Trophoblast cell (in vitro differentiated cells and primary cell): ENCODE measurements at regions not wholly inside any gene's neighbourhood (a gene's known extent, or its start where the extent isn't known, plus 50 kb on each side); places are given as distances from the start of the nearest gene placed in this dataset.

Source experiments
- DNase-seq, 2 donors: peaks; one replicate each; pipeline ENCODE4 v3.0.0-alpha.2; 2016
- H2AFZ ChIP-seq: 2 replicates; pipeline ENCODE4 v1.6.1; 2013; ENCODE audit warnings: low read length, moderate library complexity, mild to moderate bottlenecking; ENCODE audit not compliant: insufficient read depth, poor library complexity
- H2AK5ac ChIP-seq: 2 replicates; pipeline ENCODE4 v1.6.1; 2013; ENCODE audit warnings: mild to moderate bottlenecking, low read length
- H2BK120ac ChIP-seq: 2 replicates; pipeline ENCODE4 v1.6.1; 2013; ENCODE audit warnings: low read length, mild to moderate bottlenecking, moderate library complexity; ENCODE audit not compliant: insufficient read depth, poor library complexity
- H2BK12ac ChIP-seq: 2 replicates; pipeline ENCODE4 v1.6.1; 2013; ENCODE audit warnings: mild to moderate bottlenecking, low read length, moderate library complexity
- H2BK5ac ChIP-seq: 2 replicates; pipeline ENCODE4 v1.6.1; 2013; ENCODE audit warnings: low read length, low read depth, moderate library complexity, mild to moderate bottlenecking; ENCODE audit not compliant: poor library complexity
- H3K14ac ChIP-seq: 2 replicates; pipeline ENCODE4 v1.6.1; 2013; ENCODE audit warnings: mild to moderate bottlenecking, low read length
- H3K18ac ChIP-seq: 2 replicates; pipeline ENCODE4 v1.6.1; 2013; ENCODE audit warnings: mild to moderate bottlenecking, low read length
- H3K23ac ChIP-seq: 2 replicates; pipeline ENCODE4 v1.6.1; 2013; ENCODE audit warnings: low read length
- H3K27ac ChIP-seq: 2 replicates; pipeline ENCODE4 v1.5.1; 2013; ENCODE audit warnings: low read depth, mild to moderate bottlenecking, inconsistent platforms, low read length, moderate library complexity
- H3K27me3 ChIP-seq: 2 replicates; pipeline ENCODE4 v1.6.1; 2013; ENCODE audit warnings: inconsistent platforms, mild to moderate bottlenecking, low read length, moderate library complexity; ENCODE audit not compliant: insufficient read depth
- H3K36me3 ChIP-seq, 2 experiments: 1 replicate in 1 of 2; 2 replicates in 1 of 2; pipeline ENCODE4 v1.6.1; 2013; ENCODE audit warnings: low read length in 2 of 2, mild to moderate bottlenecking in 2 of 2, moderate library complexity in 1 of 2; ENCODE audit not compliant: insufficient read depth in 2 of 2, control insufficient read depth in 1 of 2
- H3K4ac ChIP-seq: 2 replicates; pipeline ENCODE4 v1.6.1; 2013; ENCODE audit warnings: low read depth, mild to moderate bottlenecking, low read length, moderate library complexity
- H3K4me1 ChIP-seq, 2 experiments: 1 replicate in 1 of 2; 2 replicates in 1 of 2; pipeline ENCODE4 v1.6.1; 2013; ENCODE audit warnings: low read length in 2 of 2, mild to moderate bottlenecking in 2 of 2, moderate library complexity in 1 of 2; ENCODE audit not compliant: insufficient read depth in 2 of 2, control insufficient read depth in 1 of 2
- H3K4me2 ChIP-seq: 2 replicates; pipeline ENCODE4 v1.6.1; 2013; ENCODE audit warnings: inconsistent platforms, mild to moderate bottlenecking, low read length, moderate library complexity
- H3K4me3 ChIP-seq: 2 replicates; pipeline ENCODE4 v1.5.1; 2013; ENCODE audit warnings: mild to moderate bottlenecking, low read depth, low read length, inconsistent platforms
- H3K79me1 ChIP-seq: one replicate; pipeline ENCODE4 v1.6.1; 2013; ENCODE audit warnings: low read length
- H3K79me2 ChIP-seq: 2 replicates; pipeline ENCODE4 v1.6.1; 2013; ENCODE audit warnings: low read length, mild to moderate bottlenecking; ENCODE audit not compliant: control insufficient read depth, insufficient read depth, poor library complexity
- H3K9ac ChIP-seq: 2 replicates; pipeline ENCODE4 v1.6.1; 2013; ENCODE audit warnings: mild to moderate bottlenecking, low read length
- H3K9me3 ChIP-seq: 2 replicates; pipeline ENCODE4 v1.6.1; 2013; ENCODE audit warnings: low read depth, mild to moderate bottlenecking, control low read depth, inconsistent platforms, low read length; ENCODE audit not compliant: insufficient read depth
- H4K12ac ChIP-seq: 2 replicates; pipeline ENCODE4 v1.6.1; 2013; ENCODE audit warnings: low read depth, mild to moderate bottlenecking, low read length, moderate library complexity
- H4K8ac ChIP-seq: 2 replicates; pipeline ENCODE4 v1.6.1; 2013; ENCODE audit warnings: low read depth, mild to moderate bottlenecking, low read length, moderate library complexity
- H4K91ac ChIP-seq: one replicate; pipeline ENCODE4 v1.6.1; 2013; ENCODE audit warnings: low read depth, mild to moderate bottlenecking, low read length, moderate library complexity
- WGBS: extraction: QIAGEN DNeasy Blood & Tissue Kit; methylation state at CpG from one replicate; pipeline ENCODE4 v1.1.7; 2013; ENCODE audit warnings: missing lambda C conversion rate; ENCODE audit not compliant: insufficient read length, insufficient coverage; ENCODE audit errors: extremely low coverage; 5-methylcytosine and 5-hydroxymethylcytosine counted together

GRCh38 chr7:49273897-49274296 is 349.6 kb downstream of the CDC14C start:
- Histone ChIP-seq H3K4me1 (no peaks in the 10 kb centered on the region), H3K14ac (no peak overlapping the region), H4K8ac (no peak overlapping the region), H4K91ac (no peak overlapping the region), H2AK5ac (no peak overlapping the region), H2BK12ac (no peak overlapping the region), H3K27ac (no peak overlapping the region), H4K12ac (no peak overlapping the region), H3K9ac (no peak overlapping the region), H3K18ac (no peak overlapping the region), H3K27me3 (no peaks in the 10 kb centered on the region), H2AFZ (no peak overlapping the region), H2BK120ac (no peak overlapping the region), H2BK5ac (no peak overlapping the region), H3K36me3 (no peaks in the 10 kb centered on the region), H3K4me2 (no peak overlapping the region), H3K4me3 (no peak overlapping the region), H3K79me1 (no peaks in the 10 kb centered on the region), H3K4ac (no peak overlapping the region), H3K79me2 (no peaks in the 10 kb centered on the region), H3K9me3 (no peaks in the 10 kb centered on the region), H3K23ac (no peak overlapping the region)
- WGBS, result no CpG with 5 or more reads among the region's 1 CpG
- DNase-seq, result no peak

- no peak overlapping the region for H3K4me2 ChIP-seq
- no peaks in the 10 kb centered on the region for H3K36me3 ChIP-seq
- H3K79me2 ChIP-seq, result no peaks in the 10 kb centered on the region
- H3K27ac ChIP-seq, result no peak overlapping the region
- H2BK5ac ChIP-seq, result no peak overlapping the region
- WGBS, result no CpG with 5 or more reads among the region's 2 CpGs
- no peak overlapping the region for H3K9ac ChIP-seq
- H2BK120ac ChIP-seq, result no peak overlapping the region
- no peak overlapping the region for H2BK12ac ChIP-seq
- H3K79me1 ChIP-seq, result no peaks in the 10 kb centered on the region
- no peaks in the 10 kb centered on the region for H3K9me3 ChIP-seq
- H3K27me3 ChIP-seq, result no peaks in the 10 kb centered on the region
- H4K91ac ChIP-seq, result no peak overlapping the region
- no peak overlapping the region for H4K8ac ChIP-seq
- peaks cover 0 to 3% of the 10 kb centered on the region in 2 experiments for H3K4me1 ChIP-seq
- H3K14ac ChIP-seq, result no peak overlapping the region
- no peak overlapping the region for H4K12ac ChIP-seq
- H3K4ac ChIP-seq, result no peak overlapping the region
- no peak overlapping the region for H3K23ac ChIP-seq
- H2AFZ ChIP-seq, result no peak overlapping the region
- DNase-seq, result no peak
- H3K18ac ChIP-seq, result no peak overlapping the region
- no peak overlapping the region for H2AK5ac ChIP-seq
- no peak overlapping the region for H3K4me3 ChIP-seq
These were observed 355.5 kb downstream of the CDC14C start for GRCh38 chr7:49279891-49280290.

- H3K36me3 ChIP-seq, result no peaks in the 10 kb centered on the region
- H3K79me1 ChIP-seq, result no peaks in the 10 kb centered on the region
- no peak overlapping the region for H3K9ac ChIP-seq
- H4K91ac ChIP-seq, result no peak overlapping the region
- H3K4me3 ChIP-seq, result no peak overlapping the region
- H4K12ac ChIP-seq, result no peak overlapping the region
- no peak overlapping the region for H3K23ac ChIP-seq
- H3K14ac ChIP-seq, result no peak overlapping the region
- no peak for DNase-seq
- no peak overlapping the region for H2BK120ac ChIP-seq
- H3K27ac ChIP-seq, result no peak overlapping the region
- no CpG with 5 or more reads among the region's 2 CpGs for WGBS
- no peaks in the 10 kb centered on the region for H3K9me3 ChIP-seq
- H3K18ac ChIP-seq, result no peak overlapping the region
- no peak overlapping the region for H3K4ac ChIP-seq
- H2AFZ ChIP-seq, result no peak overlapping the region
- no peak overlapping the region for H4K8ac ChIP-seq
- no peak overlapping the region for H2BK5ac ChIP-seq
- H2AK5ac ChIP-seq, result no peak overlapping the region
- H2BK12ac ChIP-seq, result no peak overlapping the region
- peaks cover 0 to 3% of the 10 kb centered on the region in 2 experiments for H3K4me1 ChIP-seq
- no peaks in the 10 kb centered on the region for H3K27me3 ChIP-seq
- H3K79me2 ChIP-seq, result no peaks in the 10 kb centered on the region
- no peak overlapping the region for H3K4me2 ChIP-seq
These were observed 363.3 kb downstream of the CDC14C start for GRCh38 chr7:49287653-49288052.

- H3K18ac ChIP-seq, result no peak overlapping the region
- no peak overlapping the region for H3K4me3 ChIP-seq
- H3K27me3 ChIP-seq, result no peaks in the 10 kb centered on the region
- H3K36me3 ChIP-seq, result no peaks in the 10 kb centered on the region
- H2AK5ac ChIP-seq, result no peak overlapping the region
- no peak overlapping the region for H2BK12ac ChIP-seq
- H3K23ac ChIP-seq, result no peak overlapping the region
- H3K9me3 ChIP-seq, result no peaks in the 10 kb centered on the region
- no peak overlapping the region for H4K8ac ChIP-seq
- H2BK120ac ChIP-seq, result no peak overlapping the region
- no peaks in the 10 kb centered on the region for H3K79me1 ChIP-seq
- H3K14ac ChIP-seq, result no peak overlapping the region
- H3K27ac ChIP-seq, result no peak overlapping the region
- no peak overlapping the region for H4K91ac ChIP-seq
- no peak overlapping the region for H2BK5ac ChIP-seq
- WGBS, result no CpG with 5 or more reads among the region's 4 CpGs
- DNase-seq, result peak in 1 of 2 donors; percentile 19
- H2AFZ ChIP-seq, result no peak overlapping the region
- no peak overlapping the region for H3K9ac ChIP-seq
- H4K12ac ChIP-seq, result no peak overlapping the region
- peaks cover 0 to 2% of the 10 kb centered on the region in 2 experiments for H3K4me1 ChIP-seq
- no peaks in the 10 kb centered on the region for H3K79me2 ChIP-seq
- no peak overlapping the region for H3K4ac ChIP-seq
- no peak overlapping the region for H3K4me2 ChIP-seq
These were observed 370.3 kb downstream of the CDC14C start for GRCh38 chr7:49294611-49295010.
